ENCODE measurements at regions not wholly inside any gene's neighbourhood (a gene's known extent, or its start where the extent isn't known, plus 50 kb on each side); places are given as distances from the start of the nearest gene placed in this dataset.

DNA sequence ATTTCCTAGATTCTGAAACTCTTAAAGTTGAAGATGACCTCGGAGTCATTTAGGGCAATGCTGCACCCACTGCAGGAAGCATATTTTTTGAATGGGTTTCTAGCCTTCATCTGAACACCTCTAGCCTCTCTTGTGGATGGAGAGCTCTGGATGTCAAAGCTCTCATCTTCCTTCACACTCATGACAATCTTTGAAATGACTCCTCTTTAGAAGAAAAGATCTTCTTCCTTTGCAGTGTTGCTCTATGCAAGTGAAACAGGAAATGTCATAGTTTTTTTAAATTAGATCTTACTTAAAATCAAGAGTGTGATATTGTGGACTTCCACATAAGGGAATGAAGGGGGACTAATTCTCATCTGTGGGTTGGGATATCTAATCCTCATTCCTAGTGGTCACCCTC, 86.3 kb upstream of the GRIP1 start:
- 92% methylated on average over 1 of the region's 1 CpG for whole genome bisulfite sequencing
- Histone ChIP-seq H3K27ac (ENCODE audit: low read depth in 1 of 2, low read length in 1 of 2) (no peak overlapping the region), H3K9me3 (ENCODE audit: control insufficient read depth in 2 of 2, insufficient read depth in 1 of 2, low read length in 1 of 2) (no peaks in the 10 kb centered on the region), H3K4me1 (ENCODE audit: control insufficient read depth in 2 of 2, insufficient read depth in 2 of 2, low read length in 2 of 2) (no peaks in the 10 kb centered on the region), H3K27me3 (ENCODE audit: control insufficient read depth in 2 of 2, insufficient read depth in 1 of 2, low read length in 1 of 2) (no peaks in the 10 kb centered on the region), H3K36me3 (ENCODE audit: control insufficient read depth in 2 of 2, insufficient read depth in 2 of 2, low read length in 1 of 2) (no peaks in the 10 kb centered on the region), H3K4me3 (ENCODE audit: low read length in 2 of 2) (no peak overlapping the region)
- DNase-seq (ENCODE audit: low read depth in 6 of 9, low spot score in 9 of 9) = no peak

DNA sequence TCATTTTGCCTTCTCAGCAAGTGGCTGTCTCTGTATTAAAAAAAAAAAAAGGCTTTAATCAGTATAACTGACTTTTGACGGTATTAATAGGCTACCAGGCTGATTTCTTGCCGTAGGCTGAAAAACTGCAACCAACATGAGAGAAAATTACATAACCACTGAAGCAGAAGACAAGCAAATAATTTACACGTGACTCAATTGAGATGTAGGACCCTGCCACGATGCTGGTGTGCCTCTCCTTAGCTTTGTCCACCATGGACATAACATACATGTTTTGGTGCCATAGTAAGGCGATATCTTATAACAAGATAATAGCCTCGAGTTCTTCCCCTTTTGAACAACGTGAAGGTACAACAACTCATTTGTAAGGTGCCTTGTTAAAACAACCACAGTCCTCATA, 88.7 kb upstream of the GRIP1 start:
- DNase-seq (ENCODE audit: low read depth in 6 of 9, low spot score in 9 of 9) = no peak
- WGBS = 92% methylated on average over 7 of the region's 7 CpGs

DNA sequence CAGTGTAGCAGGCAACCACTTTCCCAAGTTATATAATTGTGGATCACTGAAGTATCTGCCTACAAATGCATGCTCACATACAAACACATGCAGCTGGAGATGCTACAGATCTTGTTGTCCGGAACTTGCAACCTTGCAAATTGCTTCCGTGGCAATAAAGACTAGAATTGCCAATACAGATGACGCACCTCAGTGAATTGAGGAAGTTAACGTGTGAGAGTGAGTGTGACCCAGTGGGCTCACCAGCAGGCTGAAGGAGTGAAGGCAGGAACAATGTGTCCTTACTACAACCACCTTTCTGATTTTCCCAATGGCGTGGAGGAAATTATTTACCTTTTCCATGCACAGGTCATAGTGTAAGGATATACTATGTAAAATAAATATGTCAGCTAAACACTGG, 89.4 kb upstream of the GRIP1 start:
- Histone ChIP-seq H3K4me1 (ENCODE audit: control insufficient read depth in 2 of 2, insufficient read depth in 2 of 2, low read length in 2 of 2) (no peaks in the 10 kb centered on the region), H3K4me3 (ENCODE audit: low read length in 2 of 2) (no peak overlapping the region), H3K27ac (ENCODE audit: low read depth in 1 of 2, low read length in 1 of 2) (no peak overlapping the region), H3K36me3 (ENCODE audit: control insufficient read depth in 2 of 2, insufficient read depth in 2 of 2, low read length in 1 of 2) (no peaks in the 10 kb centered on the region), H3K27me3 (ENCODE audit: control insufficient read depth in 2 of 2, insufficient read depth in 1 of 2, low read length in 1 of 2) (no peaks in the 10 kb centered on the region), H3K9me3 (ENCODE audit: control insufficient read depth in 2 of 2, insufficient read depth in 1 of 2, low read length in 1 of 2) (no peaks in the 10 kb centered on the region)
- 94% methylated on average over 5 of the region's 5 CpGs for WGBS
- no peak for DNase-seq (ENCODE audit: low read depth in 6 of 9, low spot score in 9 of 9)

More for the DNA sequence above, 88.7 kb upstream of the GRIP1 start:
- Histone ChIP-seq H3K27ac (ENCODE audit: low read depth in 1 of 2, low read length in 1 of 2) (no peak overlapping the region), H3K4me3 (ENCODE audit: low read length in 2 of 2) (no peak overlapping the region), H3K36me3 (ENCODE audit: control insufficient read depth in 2 of 2, insufficient read depth in 2 of 2, low read length in 1 of 2) (no peaks in the 10 kb centered on the region), H3K4me1 (ENCODE audit: control insufficient read depth in 2 of 2, insufficient read depth in 2 of 2, low read length in 2 of 2) (no peaks in the 10 kb centered on the region), H3K9me3 (ENCODE audit: control insufficient read depth in 2 of 2, insufficient read depth in 1 of 2, low read length in 1 of 2) (no peaks in the 10 kb centered on the region), H3K27me3 (ENCODE audit: control insufficient read depth in 2 of 2, insufficient read depth in 1 of 2, low read length in 1 of 2) (no peaks in the 10 kb centered on the region)

DNA sequence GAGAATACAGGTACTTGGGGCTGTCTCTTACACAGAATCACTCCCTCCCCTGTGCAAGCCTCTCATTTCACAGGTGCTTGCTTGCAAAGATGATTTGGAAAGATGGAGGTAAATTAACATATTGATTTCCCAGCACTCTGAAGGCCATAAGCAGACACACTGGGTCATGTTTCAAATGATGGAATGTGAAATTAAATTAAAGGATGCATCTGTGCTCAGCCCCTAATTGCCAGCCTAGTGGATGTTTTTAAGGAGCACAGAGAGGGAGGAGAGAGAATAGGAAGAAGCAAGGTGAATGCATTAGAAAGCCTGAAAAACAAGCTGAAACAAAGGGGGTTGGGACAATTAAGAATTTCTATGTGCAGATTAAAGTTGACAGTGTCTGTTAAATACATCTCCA, 96.1 kb upstream of the GRIP1 start:
- H3K4me1 ChIP-seq (ENCODE audit: control insufficient read depth in 2 of 2, insufficient read depth in 2 of 2, low read length in 2 of 2) = no peaks in the 10 kb centered on the region
- H3K36me3 ChIP-seq (ENCODE audit: control insufficient read depth in 2 of 2, insufficient read depth in 2 of 2, low read length in 1 of 2) = no peaks in the 10 kb centered on the region
- no peak for DNase-seq (ENCODE audit: low read depth in 6 of 9, low spot score in 9 of 9)

DNA sequence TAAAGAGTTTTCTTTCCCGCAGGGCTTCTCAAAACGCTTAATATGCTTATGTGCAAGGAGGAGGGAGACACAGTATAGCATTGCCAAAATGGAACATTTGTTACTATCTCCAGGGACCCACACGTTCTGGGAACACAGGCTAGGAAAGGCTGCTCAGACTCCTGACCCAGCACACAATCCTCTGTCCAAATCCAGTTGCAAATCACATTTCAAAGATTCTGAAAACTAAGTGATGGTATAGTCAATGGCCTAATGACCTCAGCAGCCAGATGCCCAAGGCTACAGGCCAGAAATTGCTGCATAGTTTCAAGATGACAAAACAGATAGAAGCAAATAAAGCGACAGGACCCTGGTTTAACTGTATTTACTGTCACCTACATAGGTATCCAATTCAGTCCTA, 97.0 kb upstream of the GRIP1 start:
- Histone ChIP-seq H3K4me3 (ENCODE audit: low read length in 2 of 2) (no peak overlapping the region), H3K4me1 (ENCODE audit: control insufficient read depth in 2 of 2, insufficient read depth in 2 of 2, low read length in 2 of 2) (no peaks in the 10 kb centered on the region), H3K27me3 (ENCODE audit: control insufficient read depth in 2 of 2, insufficient read depth in 1 of 2, low read length in 1 of 2) (no peaks in the 10 kb centered on the region), H3K36me3 (ENCODE audit: control insufficient read depth in 2 of 2, insufficient read depth in 2 of 2, low read length in 1 of 2) (no peaks in the 10 kb centered on the region), H3K27ac (ENCODE audit: low read depth in 1 of 2, low read length in 1 of 2) (no peak overlapping the region), H3K9me3 (ENCODE audit: control insufficient read depth in 2 of 2, insufficient read depth in 1 of 2, low read length in 1 of 2) (no peaks in the 10 kb centered on the region)
- 94% methylated on average over 4 of the region's 4 CpGs for WGBS
- no peak for DNase-seq (ENCODE audit: low read depth in 6 of 9, low spot score in 9 of 9)

More for the DNA sequence above, 96.1 kb upstream of the GRIP1 start:
- Histone ChIP-seq H3K9me3 (ENCODE audit: control insufficient read depth in 2 of 2, insufficient read depth in 1 of 2, low read length in 1 of 2) (no peaks in the 10 kb centered on the region), H3K27ac (ENCODE audit: low read depth in 1 of 2, low read length in 1 of 2) (no peak overlapping the region), H3K27me3 (ENCODE audit: control insufficient read depth in 2 of 2, insufficient read depth in 1 of 2, low read length in 1 of 2) (no peaks in the 10 kb centered on the region), H3K4me3 (ENCODE audit: low read length in 2 of 2) (no peak overlapping the region)

DNA sequence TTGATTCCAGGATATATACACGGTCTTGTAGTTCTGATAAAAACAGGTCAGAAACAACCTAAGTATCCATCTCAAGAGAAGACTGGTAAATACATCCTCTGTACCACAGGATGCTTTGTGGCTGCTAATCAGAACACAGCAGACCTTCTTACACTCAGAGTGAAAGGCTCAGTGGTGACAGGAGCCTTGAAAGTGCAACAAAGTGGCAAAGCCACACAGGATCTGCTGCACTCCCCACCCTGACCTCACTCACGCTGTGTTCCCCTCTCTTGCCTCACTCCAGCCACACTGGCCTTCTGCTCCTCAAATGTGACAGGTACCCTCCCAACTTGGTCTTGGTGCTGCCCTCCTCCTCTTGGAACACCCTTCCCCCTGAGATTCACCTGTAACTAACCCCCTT, 98.1 kb upstream of the GRIP1 start:
- H3K4me3 ChIP-seq (ENCODE audit: low read length in 2 of 2) = no peak overlapping the region
- H3K36me3 ChIP-seq (ENCODE audit: control insufficient read depth in 2 of 2, insufficient read depth in 2 of 2, low read length in 1 of 2) = no peaks in the 10 kb centered on the region
- 13% methylated on average over 2 of the region's 2 CpGs for WGBS
- no peak overlapping the region for H3K27ac ChIP-seq (ENCODE audit: low read depth in 1 of 2, low read length in 1 of 2)
- H3K9me3 ChIP-seq (ENCODE audit: control insufficient read depth in 2 of 2, insufficient read depth in 1 of 2, low read length in 1 of 2) = no peaks in the 10 kb centered on the region
- no peaks in the 10 kb centered on the region for H3K27me3 ChIP-seq (ENCODE audit: control insufficient read depth in 2 of 2, insufficient read depth in 1 of 2, low read length in 1 of 2)
- DNase-seq (ENCODE audit: low read depth in 6 of 9, low spot score in 9 of 9) = peak in 4 of 9 donors; percentile 3 to 52 (median 13)
- H3K4me1 ChIP-seq (ENCODE audit: control insufficient read depth in 2 of 2, insufficient read depth in 2 of 2, low read length in 2 of 2) = no peaks in the 10 kb centered on the region

DNA sequence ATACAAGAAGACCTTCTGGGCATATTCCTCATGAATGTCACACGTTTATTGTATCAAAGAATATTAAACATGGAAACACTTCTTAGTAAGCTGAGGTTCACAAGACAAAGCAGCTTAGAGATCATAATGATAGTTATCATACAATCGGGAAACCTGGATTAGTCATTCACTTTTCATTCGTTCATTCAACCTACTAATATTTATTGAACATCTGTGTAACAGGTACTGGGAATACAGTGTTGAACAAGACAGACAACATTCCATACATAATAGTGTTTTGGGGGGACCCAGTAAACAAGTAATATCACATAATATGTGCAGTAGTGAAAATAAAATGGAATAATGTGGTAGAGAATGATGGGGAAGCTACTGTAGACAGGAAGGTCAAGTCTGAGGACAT, 100.6 kb upstream of the GRIP1 start:
- H3K4me1 ChIP-seq (ENCODE audit: control insufficient read depth in 2 of 2, insufficient read depth in 2 of 2, low read length in 2 of 2) = no peaks in the 10 kb centered on the region
- H3K27ac ChIP-seq (ENCODE audit: low read depth in 1 of 2, low read length in 1 of 2) = no peak overlapping the region
- no peak for DNase-seq (ENCODE audit: low read depth in 6 of 9, low spot score in 9 of 9)
- no peaks in the 10 kb centered on the region for H3K36me3 ChIP-seq (ENCODE audit: control insufficient read depth in 2 of 2, insufficient read depth in 2 of 2, low read length in 1 of 2)
- no peaks in the 10 kb centered on the region for H3K9me3 ChIP-seq (ENCODE audit: control insufficient read depth in 2 of 2, insufficient read depth in 1 of 2, low read length in 1 of 2)
- no peaks in the 10 kb centered on the region for H3K27me3 ChIP-seq (ENCODE audit: control insufficient read depth in 2 of 2, insufficient read depth in 1 of 2, low read length in 1 of 2)
- WGBS = 97% methylated on average over 3 of the region's 3 CpGs
- H3K4me3 ChIP-seq (ENCODE audit: low read length in 2 of 2) = no peak overlapping the region

DNA sequence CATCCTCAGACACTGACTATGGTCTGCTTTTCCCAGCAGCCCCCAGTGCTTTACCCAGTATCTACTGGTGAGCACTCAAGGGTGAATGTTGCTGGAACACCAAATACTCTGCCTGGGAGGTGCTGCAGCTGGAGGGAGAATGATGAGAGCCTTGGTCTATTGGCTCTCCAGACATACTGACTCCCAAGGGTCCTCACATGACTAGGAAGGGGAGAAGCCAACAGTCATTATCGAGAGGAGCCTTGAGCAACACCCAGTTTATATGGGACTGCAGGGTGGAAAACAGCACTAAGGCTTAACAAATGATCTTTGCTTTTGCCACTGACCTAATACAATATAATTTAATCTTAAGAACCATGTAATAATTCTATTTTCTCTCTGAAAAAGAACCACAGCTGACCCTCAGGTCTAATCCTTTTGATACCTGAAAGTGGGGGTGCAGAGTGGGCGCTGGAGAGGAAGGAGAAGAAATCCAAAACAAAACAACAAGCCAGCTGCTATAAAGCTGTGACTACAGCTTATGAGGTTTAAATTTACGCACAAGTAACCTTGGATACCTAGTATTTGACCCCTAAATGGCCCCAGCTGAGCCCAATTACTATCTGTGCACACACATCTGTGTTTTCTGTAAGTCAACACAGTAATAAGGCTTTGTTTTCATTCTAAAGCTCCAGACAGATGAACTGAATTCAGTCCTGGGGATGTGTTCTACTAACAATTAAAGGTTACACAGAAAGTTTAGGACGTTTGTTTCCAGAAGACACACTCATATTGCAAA, 107.8 kb upstream of the GRIP1 start:
- 96% methylated on average over 4 of the region's 4 CpGs for WGBS
- H3K4me1 ChIP-seq (ENCODE audit: control insufficient read depth in 2 of 2, insufficient read depth in 2 of 2, low read length in 2 of 2) = no peaks in the 10 kb centered on the region
- no peaks in the 10 kb centered on the region for H3K36me3 ChIP-seq (ENCODE audit: control insufficient read depth in 2 of 2, insufficient read depth in 2 of 2, low read length in 1 of 2)
- no peaks in the 10 kb centered on the region for H3K9me3 ChIP-seq (ENCODE audit: control insufficient read depth in 2 of 2, insufficient read depth in 1 of 2, low read length in 1 of 2)
- H3K27ac ChIP-seq (ENCODE audit: low read depth in 1 of 2, low read length in 1 of 2) = no peak overlapping the region
- DNase-seq (ENCODE audit: low read depth in 6 of 9, low spot score in 9 of 9) = no peak
- no peaks in the 10 kb centered on the region for H3K27me3 ChIP-seq (ENCODE audit: control insufficient read depth in 2 of 2, insufficient read depth in 1 of 2, low read length in 1 of 2)
- no peak overlapping the region for H3K4me3 ChIP-seq (ENCODE audit: low read length in 2 of 2)

DNA sequence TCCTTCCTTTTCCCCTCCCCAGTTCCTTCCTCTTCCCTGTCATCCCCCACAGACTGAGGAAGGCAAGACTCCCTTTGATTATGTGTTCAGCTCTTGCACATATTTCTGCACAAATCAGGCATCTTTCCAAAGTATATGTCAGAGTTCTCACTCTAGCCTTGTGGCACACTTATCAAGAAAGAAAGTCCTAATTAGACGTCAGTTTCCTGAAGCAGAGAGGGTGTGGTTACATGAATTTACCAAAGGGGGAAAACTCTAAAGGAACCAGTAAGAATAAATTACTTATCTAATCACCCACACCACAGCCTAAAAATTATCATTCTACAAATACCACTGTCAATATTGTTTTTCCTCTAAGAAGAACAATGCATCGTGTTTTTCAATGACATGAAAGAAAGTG, 120.7 kb upstream of the GRIP1 start:
- Histone ChIP-seq H3K9me3 (ENCODE audit: control insufficient read depth in 2 of 2, insufficient read depth in 1 of 2, low read length in 1 of 2) (no peaks in the 10 kb centered on the region), H3K36me3 (ENCODE audit: control insufficient read depth in 2 of 2, insufficient read depth in 2 of 2, low read length in 1 of 2) (no peaks in the 10 kb centered on the region), H3K27me3 (ENCODE audit: control insufficient read depth in 2 of 2, insufficient read depth in 1 of 2, low read length in 1 of 2) (peaks cover 0 to 4% of the 10 kb centered on the region in 2 donors), H3K4me3 (ENCODE audit: low read length in 2 of 2) (no peak overlapping the region), H3K4me1 (ENCODE audit: control insufficient read depth in 2 of 2, insufficient read depth in 2 of 2, low read length in 2 of 2) (no peaks in the 10 kb centered on the region), H3K27ac (ENCODE audit: low read depth in 1 of 2, low read length in 1 of 2) (no peak overlapping the region)
- WGBS = 59% methylated on average over 2 of the region's 2 CpGs
- DNase-seq (ENCODE audit: low read depth in 6 of 9, low spot score in 9 of 9) = no peak

Data from thymus (tissue), 11 donors.